ENCODE measurements at regions not wholly inside any gene's neighbourhood (a gene's known extent, or its start where the extent isn't known, plus 50 kb on each side); places are given as distances from the start of the nearest gene placed in this dataset.
A peak's percentile ranks its signal among the peaks of the same experiment; 100 is the strongest.

- no peak for DNase-seq (ENCODE audit: low read depth in 2 of 2)
Measured at GRCh38 chr20:39116020-39116419, 153.9 kb downstream of the DHX35 start.

GRCh38 chr20:39112178-39112743, 150.1 kb downstream of the DHX35 start:
- DNase-seq (ENCODE audit: low read depth in 2 of 2) = peak; percentile 47 to 81

- no peak for DNase-seq (ENCODE audit: low read depth in 2 of 2)
Measured at GRCh38 chr20:39111359-39112177, 149.4 kb downstream of the DHX35 start.

- no peak for DNase-seq (ENCODE audit: low read depth in 2 of 2)
Measured at GRCh38 chr20:39110819-39111136, 148.6 kb downstream of the DHX35 start.

- no peak for DNase-seq (ENCODE audit: low read depth in 2 of 2)
Measured at GRCh38 chr20:39109933-39110818, 148.0 kb downstream of the DHX35 start.

GRCh38 chr20:39108746-39109145, 146.6 kb downstream of the DHX35 start:
- DNase-seq (ENCODE audit: low read depth in 2 of 2) = peak; percentile 45 to 74

- no peak for DNase-seq (ENCODE audit: low read depth in 2 of 2)
Measured at GRCh38 chr20:39107741-39108140, 145.6 kb downstream of the DHX35 start.

GRCh38 chr20:39106791-39107190, 144.6 kb downstream of the DHX35 start:
- DNase-seq (ENCODE audit: low read depth in 2 of 2) = no peak

- DNase-seq (ENCODE audit: low read depth in 2 of 2) = no peak
Measured at GRCh38 chr20:39105551-39105950, 143.4 kb downstream of the DHX35 start.

GRCh38 chr20:39103732-39104131, 141.6 kb downstream of the DHX35 start:
- DNase-seq (ENCODE audit: low read depth in 2 of 2) = no peak

GRCh38 chr20:39103305-39103704, 141.2 kb downstream of the DHX35 start:
- no peak for DNase-seq (ENCODE audit: low read depth in 2 of 2)

GRCh38 chr20:39101895-39102294, 139.8 kb downstream of the DHX35 start:
- no peak for DNase-seq (ENCODE audit: low read depth in 2 of 2)

- no peak for DNase-seq (ENCODE audit: low read depth in 2 of 2)
Measured at GRCh38 chr20:39100691-39101090, 138.5 kb downstream of the DHX35 start.

GRCh38 chr20:39097889-39098288, 135.7 kb downstream of the DHX35 start:
- DNase-seq (ENCODE audit: low read depth in 2 of 2) = no peak

- DNase-seq (ENCODE audit: low read depth in 2 of 2) = no peak
Measured at GRCh38 chr20:39095870-39096269, 133.7 kb downstream of the DHX35 start.

- no peak for DNase-seq (ENCODE audit: low read depth in 2 of 2)
Measured at GRCh38 chr20:39094391-39094790, 132.2 kb downstream of the DHX35 start.

GRCh38 chr20:39092733-39093410, 130.7 kb downstream of the DHX35 start:
- DNase-seq (ENCODE audit: low read depth in 2 of 2) = no peak

- DNase-seq (ENCODE audit: low read depth in 2 of 2) = no peak
Measured at GRCh38 chr20:39090906-39091305, 128.8 kb downstream of the DHX35 start.

GRCh38 chr20:39089797-39090196, 127.7 kb downstream of the DHX35 start:
- no peak for DNase-seq (ENCODE audit: low read depth in 2 of 2)

All from lung microvascular endothelial cell (primary cell).